ENCODE measurements at regions not wholly inside any gene's neighbourhood (a gene's known extent, or its start where the extent isn't known, plus 50 kb on each side); places are given as distances from the start of the nearest gene placed in this dataset.

DNA sequence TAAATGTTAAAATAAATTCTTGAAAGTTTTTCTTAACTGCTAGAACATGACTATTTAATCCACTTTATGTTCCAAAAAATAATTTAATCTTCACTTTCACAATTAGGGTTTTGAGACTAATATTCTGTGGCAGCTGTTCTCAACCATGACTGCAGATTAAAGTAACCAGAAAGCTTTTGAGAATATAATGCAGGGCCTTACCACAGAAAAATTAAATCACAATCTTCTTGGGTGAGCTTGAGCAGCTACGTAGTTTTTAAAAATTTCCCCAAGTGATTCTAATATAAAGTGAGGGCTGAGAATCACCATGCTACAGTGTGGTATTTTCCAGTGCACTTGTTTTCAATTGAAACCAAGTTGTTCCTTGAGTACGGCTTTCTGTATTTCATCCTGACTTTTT is 196.6 kb upstream of the PTCHD4 start:
- in situ Hi-C loops (cut with HindIII; ENCODE audit: low pct_ligation_motif_present, low sequenced_read_pairs), result no loop called here
- no peak for DNase-seq
- H3K4me3 ChIP-seq (ENCODE audit: low read depth, low read length), result no peak overlapping the region

DNA sequence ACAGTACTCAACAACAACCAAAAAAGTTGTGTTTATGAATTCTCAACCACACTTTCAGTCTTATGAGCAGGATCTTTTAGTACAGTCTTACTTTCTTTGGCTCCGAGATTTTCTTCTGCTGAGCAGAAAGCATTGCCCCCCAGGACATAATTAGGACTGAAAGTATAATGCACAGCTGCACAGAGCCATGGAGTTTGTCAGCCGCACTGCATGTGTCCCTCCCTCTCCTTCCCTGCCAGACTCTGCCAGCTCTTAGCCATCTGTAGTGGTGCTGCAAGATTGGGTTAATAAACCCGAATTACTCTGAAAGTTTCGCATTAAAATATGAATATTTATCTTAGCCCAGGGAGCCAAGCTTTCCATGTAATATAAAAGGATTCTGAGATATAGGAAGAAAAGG is 179.6 kb upstream of the PTCHD4 start:
- Histone ChIP-seq H3K36me3 (replicated peaks) (no peaks in the 10 kb centered on the region), H3K4me3 (ENCODE audit: low read depth, low read length) (no peak overlapping the region), H3K27me3 (replicated peaks) (no peaks in the 10 kb centered on the region), H3K27ac (no peak overlapping the region)
- TF ChIP-seq, protein P1, sequence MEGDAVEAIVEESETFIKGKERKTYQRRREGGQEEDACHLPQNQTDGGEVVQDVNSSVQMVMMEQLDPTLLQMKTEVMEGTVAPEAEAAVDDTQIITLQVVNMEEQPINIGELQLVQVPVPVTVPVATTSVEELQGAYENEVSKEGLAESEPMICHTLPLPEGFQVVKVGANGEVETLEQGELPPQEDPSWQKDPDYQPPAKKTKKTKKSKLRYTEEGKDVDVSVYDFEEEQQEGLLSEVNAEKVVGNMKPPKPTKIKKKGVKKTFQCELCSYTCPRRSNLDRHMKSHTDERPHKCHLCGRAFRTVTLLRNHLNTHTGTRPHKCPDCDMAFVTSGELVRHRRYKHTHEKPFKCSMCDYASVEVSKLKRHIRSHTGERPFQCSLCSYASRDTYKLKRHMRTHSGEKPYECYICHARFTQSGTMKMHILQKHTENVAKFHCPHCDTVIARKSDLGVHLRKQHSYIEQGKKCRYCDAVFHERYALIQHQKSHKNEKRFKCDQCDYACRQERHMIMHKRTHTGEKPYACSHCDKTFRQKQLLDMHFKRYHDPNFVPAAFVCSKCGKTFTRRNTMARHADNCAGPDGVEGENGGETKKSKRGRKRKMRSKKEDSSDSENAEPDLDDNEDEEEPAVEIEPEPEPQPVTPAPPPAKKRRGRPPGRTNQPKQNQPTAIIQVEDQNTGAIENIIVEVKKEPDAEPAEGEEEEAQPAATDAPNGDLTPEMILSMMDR (IDR thresholded peaks at IDR 0.05; ENCODE audit: low read depth, low read length, missing control alignments), result no peak
- DNase-seq, result no peak
- in situ Hi-C loops (cut with HindIII; ENCODE audit: low pct_ligation_motif_present, low sequenced_read_pairs), result no loop called here

More for the DNA sequence above, 196.6 kb upstream of the PTCHD4 start:
- Histone ChIP-seq H3K36me3 (replicated peaks) (no peaks in the 10 kb centered on the region), H3K27ac (no peak overlapping the region), H3K27me3 (replicated peaks) (no peaks in the 10 kb centered on the region)
- TF ChIP-seq, protein P1 (IDR thresholded peaks at IDR 0.05; ENCODE audit: low read depth, low read length, missing control alignments), result no peak

DNA sequence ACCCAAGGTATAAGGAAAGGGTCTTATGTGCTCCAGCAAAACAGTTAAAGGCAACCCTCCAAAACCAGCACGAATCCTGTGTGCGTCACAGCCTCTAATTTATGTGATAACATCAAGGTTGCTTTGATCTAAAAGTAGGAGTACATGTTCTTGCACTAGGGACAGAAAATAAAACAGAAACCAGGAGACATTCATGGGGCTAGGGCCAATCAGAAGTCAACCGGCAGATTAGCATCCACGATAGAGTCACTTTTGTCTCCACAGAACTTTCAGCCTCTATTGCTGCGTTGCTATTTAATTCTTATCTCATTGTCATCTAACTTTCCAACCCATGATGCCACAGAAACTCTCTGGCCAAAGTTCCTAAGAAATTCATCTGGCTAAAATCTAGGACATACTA is 178.8 kb upstream of the PTCHD4 start:
- no peak overlapping the region for H3K4me3 ChIP-seq (ENCODE audit: low read depth, low read length)
- TF ChIP-seq, protein P1 (IDR thresholded peaks at IDR 0.05; ENCODE audit: low read depth, low read length, missing control alignments), result no peak

DNA sequence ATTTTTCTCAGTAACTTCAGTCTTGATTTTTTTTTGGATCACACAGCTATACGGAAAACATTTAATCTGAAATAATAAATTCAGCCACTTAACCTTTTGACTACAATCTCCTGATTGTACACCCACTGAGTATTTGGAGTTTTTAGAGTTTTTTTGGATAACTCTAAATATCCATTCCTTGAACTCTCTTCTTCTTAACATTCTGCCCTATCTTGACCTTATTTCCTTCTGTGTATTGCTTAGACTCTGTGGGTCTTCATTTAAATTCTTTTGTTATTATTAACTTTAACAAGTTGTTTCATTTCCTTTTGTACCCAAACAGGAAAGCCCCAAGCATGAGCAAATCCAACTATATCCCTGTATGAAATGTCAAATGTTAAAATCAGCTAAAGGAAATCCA is 170.2 kb upstream of the PTCHD4 start:
- no peak overlapping the region for H3K27ac ChIP-seq
- TF ChIP-seq, protein P1 (IDR thresholded peaks at IDR 0.05; ENCODE audit: low read depth, low read length, missing control alignments), result no peak
- H3K27me3 ChIP-seq (replicated peaks), result no peaks in the 10 kb centered on the region
- no peak overlapping the region for H3K4me3 ChIP-seq (ENCODE audit: low read depth, low read length)
- in situ Hi-C loops (cut with HindIII; ENCODE audit: low pct_ligation_motif_present, low sequenced_read_pairs), result no loop called here
- DNase-seq, result no peak
- no peaks in the 10 kb centered on the region for H3K36me3 ChIP-seq (replicated peaks)

More for the DNA sequence above, 178.8 kb upstream of the PTCHD4 start:
- in situ Hi-C loops (cut with HindIII; ENCODE audit: low pct_ligation_motif_present, low sequenced_read_pairs), result no loop called here
- Histone ChIP-seq H3K27ac (no peak overlapping the region), H3K36me3 (replicated peaks) (no peaks in the 10 kb centered on the region), H3K27me3 (replicated peaks) (no peaks in the 10 kb centered on the region)
- DNase-seq, result no peak

DNA sequence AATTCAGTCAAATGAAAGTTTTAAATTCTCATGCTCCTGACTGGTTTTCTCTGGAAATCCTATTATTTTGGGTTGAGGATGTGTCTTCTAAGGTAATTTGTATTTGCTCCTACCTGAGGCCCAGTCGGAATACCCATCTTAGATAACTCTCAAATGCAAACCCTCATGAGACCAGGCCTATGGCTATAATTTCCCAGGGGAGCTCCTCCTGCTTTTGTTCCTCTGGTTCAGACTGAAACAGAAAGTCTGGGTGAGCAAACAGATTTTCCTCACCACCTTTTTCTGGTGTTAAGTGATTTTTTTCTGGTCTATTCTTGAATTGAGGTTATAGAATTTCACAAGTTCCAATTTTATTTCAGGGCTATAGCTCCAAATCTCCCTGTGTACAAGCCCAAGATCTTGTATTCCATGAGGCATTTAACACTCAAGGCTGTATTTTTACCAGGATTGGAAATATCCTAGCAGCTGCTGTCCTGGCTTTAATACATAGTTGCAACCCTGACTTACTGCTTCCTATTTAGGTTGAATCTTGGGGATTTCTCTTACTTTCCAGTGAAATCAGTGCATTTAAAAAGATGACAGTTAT is 169.1 kb upstream of the PTCHD4 start:
- no peak for DNase-seq
- in situ Hi-C loops (cut with HindIII; ENCODE audit: low pct_ligation_motif_present, low sequenced_read_pairs), result no loop called here
- Histone ChIP-seq H3K27me3 (replicated peaks) (no peaks in the 10 kb centered on the region), H3K27ac (no peak overlapping the region), H3K36me3 (replicated peaks) (no peaks in the 10 kb centered on the region), H3K4me3 (ENCODE audit: low read depth, low read length) (no peak overlapping the region)
- TF ChIP-seq, protein P1 (IDR thresholded peaks at IDR 0.05; ENCODE audit: low read depth, low read length, missing control alignments), result no peak

DNA sequence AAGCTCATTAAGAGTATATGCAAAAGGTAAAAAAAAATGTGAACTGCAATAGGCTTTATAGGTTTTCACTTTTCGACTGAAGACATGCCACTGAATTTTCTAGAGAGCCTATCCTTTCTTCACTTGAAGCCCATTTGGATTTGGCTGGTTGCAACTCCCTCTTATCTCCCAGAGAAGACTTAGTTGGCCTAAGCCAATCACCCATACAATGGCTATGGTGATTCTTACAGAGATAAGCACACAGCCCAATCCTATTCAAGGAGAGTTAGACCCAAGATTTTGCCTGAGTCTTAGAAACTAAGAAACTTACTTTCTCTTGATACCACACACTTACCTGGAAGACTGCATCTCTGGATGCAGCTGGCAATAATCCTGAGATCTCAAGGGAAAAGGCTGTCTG is 167.3 kb upstream of the PTCHD4 start:
- no peaks in the 10 kb centered on the region for H3K36me3 ChIP-seq (replicated peaks)
- no peak overlapping the region for H3K4me3 ChIP-seq (ENCODE audit: low read depth, low read length)
- H3K27ac ChIP-seq, result no peak overlapping the region
- no peak for DNase-seq
- in situ Hi-C loops (cut with HindIII; ENCODE audit: low pct_ligation_motif_present, low sequenced_read_pairs), result no loop called here
- TF ChIP-seq, protein P1 (IDR thresholded peaks at IDR 0.05; ENCODE audit: low read depth, low read length, missing control alignments), result no peak
- no peaks in the 10 kb centered on the region for H3K27me3 ChIP-seq (replicated peaks)
